ENCODE measurements at regions not wholly inside any gene's neighbourhood (a gene's known extent, or its start where the extent isn't known, plus 50 kb on each side); places are given as distances from the start of the nearest gene placed in this dataset.
A peak's percentile ranks its signal among the peaks of the same experiment; 100 is the strongest.
"Not testable (repeated sequence)": the region's sequence is repeated elsewhere in the genome, so short reads cannot be mapped to it uniquely, and the experiment has no call there.

DNA sequence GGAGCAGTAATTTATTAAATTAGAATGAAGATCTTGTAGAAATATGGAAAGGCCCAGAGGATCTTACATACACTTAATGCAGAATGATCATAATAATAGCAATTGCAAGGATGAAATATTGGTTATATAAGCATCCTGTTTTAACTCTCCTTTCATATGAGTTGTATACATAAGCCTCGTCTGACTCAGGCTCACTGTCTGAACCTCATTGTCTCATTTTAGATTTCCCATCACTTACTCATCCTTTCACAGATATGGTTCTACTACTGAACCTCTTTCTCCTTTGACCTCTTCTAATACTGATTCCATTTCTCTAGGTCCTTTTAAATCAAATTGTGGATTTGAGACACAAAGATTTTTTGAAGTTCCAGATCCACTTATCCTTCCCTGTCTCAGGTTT is 277.3 kb upstream of the TRPC5 start:
- no peak for DNase-seq

DNA sequence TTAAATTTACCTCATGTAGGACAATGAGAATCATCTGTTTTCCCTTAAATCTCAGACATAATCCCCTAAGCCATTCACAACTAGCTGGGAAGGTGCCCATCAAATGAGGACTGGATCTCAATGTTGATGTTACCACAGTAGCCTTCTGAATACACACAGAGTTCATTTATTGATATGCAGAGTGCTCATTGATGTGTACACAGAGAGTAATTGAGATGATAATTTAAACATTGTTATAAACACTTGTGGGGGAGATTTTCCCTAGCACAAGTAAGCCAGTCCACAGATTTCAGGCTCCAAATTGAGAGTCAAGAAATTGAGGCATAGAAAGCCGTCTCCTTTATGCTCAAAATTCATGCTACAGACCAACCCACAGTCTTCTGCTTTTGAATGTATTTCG is 273.4 kb upstream of the TRPC5 start:
- no peak for DNase-seq

DNA sequence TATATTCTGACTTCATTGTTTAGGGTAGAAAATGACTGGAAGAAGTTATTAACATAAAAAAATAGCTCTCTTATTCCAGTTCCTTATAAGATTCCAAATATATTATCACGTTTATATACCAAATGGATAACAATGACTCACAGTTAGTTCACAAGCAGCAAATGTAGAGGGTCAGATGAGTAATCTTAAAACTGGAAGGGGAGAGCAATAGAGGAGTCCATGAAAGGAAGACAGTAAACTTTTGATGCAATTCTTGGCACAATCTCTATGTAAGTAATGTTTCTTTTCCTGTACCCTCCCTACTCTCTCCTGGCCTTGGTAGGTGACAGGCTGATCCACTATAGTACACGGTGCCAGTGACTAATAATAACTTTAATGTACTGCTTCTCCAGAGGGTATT is 259.0 kb upstream of the TRPC5 start:
- DNase-seq = no peak

DNA sequence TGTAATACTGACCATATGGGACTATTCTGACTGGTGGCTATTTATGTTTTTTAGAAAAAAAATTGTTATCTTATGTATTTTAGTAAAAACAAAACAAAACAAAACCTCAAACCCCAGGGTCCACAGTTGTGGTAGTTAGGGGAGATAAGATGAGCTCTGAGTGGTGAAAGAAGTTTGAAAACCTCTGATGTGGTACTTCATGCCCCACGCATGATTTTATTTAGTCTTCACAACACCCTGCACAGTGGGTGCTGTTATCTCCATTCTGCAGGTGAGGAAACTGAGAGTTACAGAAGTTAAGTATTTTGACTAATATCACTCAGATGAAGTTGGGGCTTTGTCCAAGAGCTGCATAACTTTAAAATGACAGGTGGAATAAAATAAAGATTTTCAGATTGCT is 230.6 kb upstream of the TRPC5 start:
- DNase-seq = no peak

DNA sequence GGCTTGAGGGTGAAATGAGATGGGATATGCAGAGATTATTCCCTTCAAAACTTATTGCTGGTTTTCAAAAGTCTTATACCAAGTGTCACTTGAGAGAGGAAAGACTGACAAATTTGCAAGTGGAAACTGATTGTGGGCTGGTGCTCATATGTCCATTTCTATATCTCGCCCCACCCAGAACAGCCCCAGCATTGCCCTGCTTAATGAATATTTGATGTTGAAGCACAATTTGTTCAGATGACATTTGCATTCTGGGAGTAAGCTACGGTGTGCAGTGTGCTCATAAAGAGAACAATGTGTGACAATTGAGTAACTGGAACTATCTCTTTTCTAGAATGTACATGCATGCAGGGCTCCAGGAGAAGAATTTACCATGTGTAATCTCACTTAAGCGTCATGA is 223.5 kb upstream of the TRPC5 start:
- no peak for DNase-seq

DNA sequence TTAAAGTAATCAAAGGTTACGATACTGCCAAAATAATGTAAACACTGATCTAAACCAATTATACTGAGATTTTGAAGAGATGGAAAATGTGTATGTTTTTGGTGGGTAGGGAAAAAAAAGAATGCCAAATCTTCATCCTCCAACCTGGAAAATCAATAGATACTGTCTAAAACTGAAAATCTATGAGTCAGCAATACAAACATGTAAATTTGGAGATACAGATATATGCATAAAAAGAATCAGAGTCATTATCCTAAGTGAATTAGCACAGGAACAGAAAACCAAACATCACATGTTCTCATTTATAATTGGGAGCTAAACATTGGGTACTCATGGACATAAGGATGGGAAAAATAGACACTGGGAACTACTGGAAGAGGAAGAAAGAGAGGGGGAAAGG is 197.4 kb upstream of the TRPC5 start:
- no peak for DNase-seq

DNA sequence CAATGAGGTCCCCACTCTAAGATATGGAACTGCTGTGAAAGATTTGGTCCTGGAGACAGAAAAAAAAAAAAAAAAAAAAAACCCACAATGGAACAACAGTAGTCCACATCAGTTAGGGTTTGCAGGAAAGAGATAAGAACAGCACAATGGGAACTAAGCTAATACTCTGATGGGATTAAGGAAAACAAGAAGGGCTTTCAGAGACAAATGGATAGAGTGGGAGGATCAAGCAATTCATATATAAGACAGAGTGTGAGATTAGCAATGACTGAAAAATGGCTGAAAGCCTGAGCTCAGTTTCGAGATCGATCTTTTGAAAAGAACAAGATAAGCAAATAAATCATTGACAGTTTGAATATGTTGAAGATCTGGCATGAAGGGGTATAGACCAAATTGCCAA is 188.4 kb upstream of the TRPC5 start:
- DNase-seq = no peak

DNA sequence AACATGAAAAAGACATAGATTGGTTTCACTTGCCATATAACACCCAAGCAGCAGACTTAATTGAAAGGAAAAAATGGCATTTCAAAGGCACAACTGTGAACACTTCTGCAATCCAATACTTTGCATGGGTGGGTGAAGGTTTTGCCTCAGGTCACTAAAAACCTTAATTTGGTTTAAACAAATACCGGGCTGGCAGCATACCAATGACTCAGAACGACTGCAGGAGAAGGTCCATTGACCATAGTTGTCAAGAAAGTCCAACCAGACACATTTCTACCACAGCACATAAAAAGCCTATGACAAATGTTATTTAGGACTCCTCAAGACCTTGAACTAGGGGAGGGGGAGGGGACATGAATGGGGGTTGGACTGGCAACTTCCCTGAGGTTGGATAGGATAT is 183.6 kb upstream of the TRPC5 start:
- no peak for DNase-seq

DNA sequence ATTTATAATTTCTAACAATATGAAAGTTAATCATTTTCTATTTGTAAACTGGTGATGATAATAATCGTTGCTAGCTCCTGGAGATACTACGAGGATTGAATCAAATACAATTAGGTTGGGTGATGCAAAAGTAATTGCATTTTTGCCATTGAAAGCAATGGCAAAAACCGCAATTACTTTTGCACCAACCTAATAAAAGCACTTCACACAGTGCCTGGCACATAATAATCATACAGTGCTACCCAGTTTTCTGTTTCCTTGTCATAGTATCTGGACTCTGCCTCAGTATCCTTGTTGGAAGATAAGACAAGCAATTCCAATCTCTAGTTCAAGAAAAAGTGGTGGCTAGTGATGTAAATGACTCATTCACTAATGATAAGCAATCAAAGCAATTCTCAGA is 176.8 kb upstream of the TRPC5 start:
- DNase-seq = no peak

DNA sequence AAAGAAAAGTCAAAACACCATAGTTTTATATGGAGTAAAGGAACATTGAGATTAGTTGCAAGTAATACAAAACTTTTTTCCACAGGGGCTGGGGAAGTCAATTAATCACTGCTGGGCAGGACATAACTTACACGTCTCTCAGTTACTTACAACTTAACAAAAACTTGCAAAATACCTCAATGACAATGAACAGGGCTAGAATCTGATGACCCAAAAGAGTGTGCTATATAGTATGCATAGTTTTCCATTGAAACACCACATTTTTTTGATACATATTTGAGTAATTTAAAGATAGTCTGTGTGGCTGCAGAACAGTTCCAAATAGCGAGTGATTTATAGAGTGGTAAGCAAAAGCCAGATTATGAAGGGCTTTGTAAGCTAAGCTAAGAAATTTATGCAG is 172.3 kb upstream of the TRPC5 start:
- DNase-seq = no peak

DNA sequence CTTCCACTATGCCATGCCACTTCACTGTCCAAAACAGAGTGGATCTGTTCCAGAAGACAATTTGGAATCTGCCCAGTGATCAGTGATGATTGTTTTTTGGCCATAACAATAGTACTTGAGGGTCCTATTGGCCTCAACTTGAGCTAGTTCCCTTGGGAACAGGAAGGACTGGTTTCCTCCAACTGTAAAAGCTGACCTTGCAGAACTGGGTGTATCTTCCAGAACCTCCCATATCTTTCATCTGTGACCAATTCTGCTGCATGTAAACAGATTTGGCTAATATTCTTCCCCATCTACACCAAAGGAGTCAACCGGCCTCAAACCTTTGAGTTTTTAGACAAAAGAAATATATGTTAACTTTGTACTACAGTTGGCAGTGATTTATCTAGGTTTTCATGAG is 165.1 kb upstream of the TRPC5 start:
- no peak for DNase-seq

DNA sequence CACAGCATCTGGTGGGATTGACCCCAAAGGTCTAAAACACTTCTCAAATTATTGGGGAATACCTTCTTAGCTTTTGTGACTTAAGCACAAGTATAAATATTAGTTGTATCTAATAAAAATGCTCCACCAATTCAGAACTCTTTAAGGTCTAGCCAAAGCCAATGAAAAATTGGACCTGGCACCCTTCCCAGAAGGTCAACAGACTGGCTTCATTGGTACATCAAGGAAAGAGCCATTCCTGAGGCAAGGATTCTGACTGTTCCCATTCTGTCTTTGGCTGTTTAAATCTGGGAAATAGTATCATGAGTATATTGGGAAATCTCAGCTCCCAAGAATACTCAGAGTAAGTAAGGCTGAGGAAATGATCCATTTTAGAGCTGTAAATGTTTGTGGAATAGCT is 153.0 kb upstream of the TRPC5 start:
- DNase-seq = no peak

DNA sequence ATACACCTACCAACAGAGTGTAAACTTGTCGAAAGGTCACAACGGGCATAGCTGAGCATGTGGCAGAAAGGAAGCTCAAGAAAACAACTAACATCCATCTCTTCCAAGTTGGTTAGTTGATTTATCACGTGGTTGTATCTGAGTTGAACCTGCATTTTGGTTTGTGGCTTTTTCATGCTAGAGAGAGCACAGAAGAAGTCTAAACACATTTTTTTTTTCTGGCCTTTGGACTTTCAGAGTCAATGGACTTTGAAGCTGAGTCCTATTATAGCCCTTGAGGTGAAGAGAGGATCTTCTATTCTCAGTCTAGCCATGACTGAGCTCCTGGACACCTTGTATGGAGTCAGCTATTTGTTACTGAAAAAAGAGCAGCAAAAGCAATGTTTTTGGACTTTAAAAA is 150.6 kb upstream of the TRPC5 start:
- no peak for DNase-seq

DNA sequence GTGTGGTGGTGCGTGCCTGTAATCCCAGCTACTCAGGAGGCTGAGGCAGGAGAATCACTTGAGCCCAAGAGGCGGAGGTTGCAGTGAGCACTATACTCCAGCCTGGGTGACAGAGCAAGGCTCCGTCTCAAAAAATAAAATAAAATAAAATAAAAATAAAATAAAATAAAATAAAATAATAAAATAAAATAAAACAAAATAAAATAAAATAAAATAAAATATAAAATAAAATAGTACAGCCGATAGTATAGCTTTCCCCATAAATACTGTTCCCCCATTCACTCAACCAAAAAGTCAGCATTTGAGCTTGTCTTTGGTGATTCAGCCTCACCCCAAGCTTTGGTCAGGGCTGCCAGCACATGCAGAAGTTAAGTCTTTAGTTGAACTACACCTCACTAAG is 144.2 kb upstream of the TRPC5 start:
- DNase-seq = not testable (repeated sequence)

DNA sequence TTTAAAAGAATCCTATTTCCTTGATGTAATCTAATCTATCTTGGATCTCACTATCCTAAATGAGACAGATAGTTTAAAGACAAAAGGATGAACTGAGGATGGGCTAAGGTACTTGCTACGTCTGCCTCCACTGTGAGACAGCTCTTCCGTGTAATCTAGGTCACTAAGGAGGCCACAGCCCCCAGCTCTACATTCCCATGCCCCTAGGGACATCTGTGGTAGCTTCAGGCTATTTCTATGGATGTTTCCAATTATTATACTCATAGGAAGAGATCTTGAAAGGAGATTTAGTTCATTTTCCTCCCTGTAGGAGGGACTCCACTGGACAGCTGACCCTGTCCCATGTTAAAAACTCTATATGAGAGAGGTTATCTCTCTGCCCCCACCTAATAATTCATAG is 140.8 kb upstream of the TRPC5 start:
- DNase-seq = no peak

DNA sequence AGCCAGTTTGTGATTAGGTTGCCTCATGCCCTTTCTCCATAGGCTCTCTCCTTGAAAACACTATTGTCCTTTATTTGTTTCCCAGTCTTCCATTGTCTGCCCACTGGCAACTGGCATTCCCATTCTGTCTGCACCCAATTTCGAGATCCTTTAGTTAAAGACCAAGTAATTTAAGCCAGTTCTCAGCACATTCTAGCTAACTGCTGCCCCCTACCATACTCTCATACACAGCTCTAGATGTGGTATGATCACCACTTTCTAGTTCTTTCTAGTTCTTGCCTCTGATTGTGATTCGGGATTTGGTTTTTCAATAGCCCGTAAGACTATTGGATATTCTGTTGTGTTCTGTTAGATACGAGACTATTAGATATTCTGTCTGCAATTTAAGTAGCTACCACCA is 135.8 kb upstream of the TRPC5 start:
- DNase-seq = no peak

DNA sequence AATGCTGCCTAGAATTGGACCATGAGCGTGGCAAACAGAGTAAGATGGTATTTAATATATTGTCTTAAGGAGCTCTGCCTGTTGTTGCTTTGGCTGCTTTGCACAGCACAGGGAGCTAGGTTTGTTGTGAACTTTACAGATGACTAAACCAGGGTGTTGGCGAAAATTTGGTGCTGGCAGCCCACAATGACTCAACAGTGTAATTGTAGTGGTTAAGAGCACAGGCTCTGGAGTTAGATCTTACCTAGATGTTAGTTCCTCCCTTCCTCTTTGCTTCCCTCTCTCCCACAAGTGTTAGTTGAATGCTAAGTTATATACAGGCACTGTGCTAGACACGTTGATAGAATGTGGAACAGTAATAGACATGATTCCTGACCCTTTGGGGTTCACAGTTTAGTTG is 128.9 kb upstream of the TRPC5 start:
- no peak for DNase-seq

DNA sequence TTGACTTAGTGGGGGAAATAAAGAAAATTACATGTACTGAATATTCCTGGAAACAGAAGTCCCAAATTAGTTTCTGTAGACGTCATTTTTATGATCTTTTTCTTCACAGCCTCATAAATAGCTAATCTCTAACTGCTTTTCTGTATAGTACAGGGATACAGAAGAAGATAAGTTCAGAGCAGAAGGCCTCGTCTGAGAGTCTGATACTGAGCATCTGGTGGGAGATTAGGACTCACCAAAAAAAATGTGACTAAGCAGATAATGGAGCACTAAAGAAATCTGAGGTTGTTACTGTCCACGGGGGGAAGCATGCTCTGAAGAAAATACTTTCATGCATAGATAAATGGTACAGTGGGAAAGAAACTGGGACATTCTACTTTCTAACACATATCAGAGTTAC is 115.3 kb upstream of the TRPC5 start:
- DNase-seq = no peak

DNA sequence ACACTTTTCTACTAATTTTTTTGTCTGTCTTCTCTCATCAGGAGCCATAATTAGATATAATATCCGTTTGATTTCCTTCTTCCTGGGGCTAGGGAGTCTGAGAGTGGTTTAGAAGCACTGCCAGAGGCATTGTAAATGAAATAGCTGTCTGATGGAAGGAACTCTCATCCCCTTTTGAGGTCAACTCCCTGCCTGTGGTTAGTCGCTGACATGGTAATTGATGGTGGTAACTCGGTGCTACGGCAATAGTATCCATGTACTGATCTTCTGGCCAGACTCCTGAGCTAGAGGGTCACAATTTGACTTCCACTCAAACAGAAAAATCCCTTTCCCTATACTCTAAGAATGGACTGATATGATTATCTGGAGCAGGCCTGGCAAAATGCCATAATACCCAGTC is 108.1 kb upstream of the TRPC5 start:
- DNase-seq = no peak

DNA sequence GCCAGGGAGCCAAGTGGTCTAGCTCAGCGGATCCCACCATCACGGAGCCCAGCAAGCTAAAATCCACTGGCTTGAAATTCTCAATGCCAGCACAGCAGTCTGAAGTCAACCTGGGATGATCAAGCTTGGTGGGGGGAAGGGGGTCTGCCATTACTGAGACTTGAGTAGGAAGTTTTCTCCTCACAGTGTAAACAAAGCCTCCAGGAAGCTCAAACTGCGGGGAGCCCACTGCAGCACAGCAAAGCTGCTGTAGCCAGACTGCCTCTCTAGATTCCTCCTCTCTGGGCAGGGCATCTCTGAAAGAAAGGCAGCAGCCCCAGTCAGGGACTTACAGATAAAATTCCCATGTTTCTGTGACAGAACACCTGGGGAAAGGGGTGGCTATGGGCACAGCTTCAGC is 98.8 kb upstream of the TRPC5 start:
- not testable (repeated sequence) for DNase-seq

DNA sequence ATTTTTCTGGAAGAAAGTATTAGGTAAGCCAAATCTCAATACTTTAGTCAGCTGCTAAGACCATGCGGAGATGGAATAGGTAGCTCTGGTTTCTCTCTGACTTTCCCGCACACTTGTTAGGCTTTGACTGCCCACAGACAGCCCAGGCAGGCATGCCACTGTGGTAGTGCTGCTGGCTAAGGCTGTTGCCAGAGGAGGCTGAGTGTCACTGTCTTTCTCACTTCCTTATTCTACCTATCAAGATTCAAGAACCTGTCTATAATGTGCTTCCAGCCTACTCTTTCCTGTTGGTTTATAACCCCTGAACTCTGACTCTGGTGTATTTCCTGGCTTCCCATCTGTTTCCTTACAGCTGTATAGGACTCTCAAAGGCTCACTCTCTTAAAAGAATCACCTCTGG is 81.8 kb upstream of the TRPC5 start:
- DNase-seq = no peak

DNA sequence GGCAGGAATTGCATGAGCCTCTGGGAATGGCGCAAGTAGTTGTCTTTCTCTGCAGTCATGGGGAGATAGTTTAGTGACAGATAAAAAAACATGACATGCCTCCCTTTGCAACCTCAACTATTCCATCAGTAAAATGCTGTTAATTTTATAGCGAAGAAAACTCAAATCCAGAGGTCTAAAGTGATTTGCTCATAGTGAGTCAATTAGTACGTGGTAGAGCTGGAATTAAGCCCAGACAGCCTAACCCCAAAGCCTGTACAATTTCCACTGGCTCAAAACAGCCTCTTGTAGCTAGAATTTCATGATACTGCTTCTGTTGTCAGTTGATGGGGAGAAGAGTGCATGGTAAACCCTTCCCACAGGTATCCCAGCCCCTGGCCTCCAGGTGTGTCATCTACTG is 81.3 kb upstream of the TRPC5 start:
- DNase-seq = no peak

DNA sequence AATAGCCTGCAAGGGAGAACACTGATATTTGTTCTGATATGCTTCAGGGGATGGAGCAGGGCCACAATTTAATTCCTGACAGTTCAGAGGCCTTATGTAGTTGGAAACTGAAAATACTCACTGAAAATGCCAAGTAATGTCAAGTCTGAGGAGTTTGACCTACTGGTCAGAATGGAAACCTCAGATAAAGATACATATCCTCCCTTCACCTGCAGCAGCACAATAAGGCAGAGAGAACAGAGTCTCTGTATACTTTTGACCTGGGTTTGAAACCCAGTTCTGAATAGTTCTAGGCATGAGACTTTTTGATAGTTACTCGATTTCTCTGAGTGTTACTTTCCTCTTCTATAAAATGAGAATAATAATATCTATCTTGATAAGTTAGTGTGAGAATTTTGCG is 65.8 kb upstream of the TRPC5 start:
- no peak for DNase-seq

DNA sequence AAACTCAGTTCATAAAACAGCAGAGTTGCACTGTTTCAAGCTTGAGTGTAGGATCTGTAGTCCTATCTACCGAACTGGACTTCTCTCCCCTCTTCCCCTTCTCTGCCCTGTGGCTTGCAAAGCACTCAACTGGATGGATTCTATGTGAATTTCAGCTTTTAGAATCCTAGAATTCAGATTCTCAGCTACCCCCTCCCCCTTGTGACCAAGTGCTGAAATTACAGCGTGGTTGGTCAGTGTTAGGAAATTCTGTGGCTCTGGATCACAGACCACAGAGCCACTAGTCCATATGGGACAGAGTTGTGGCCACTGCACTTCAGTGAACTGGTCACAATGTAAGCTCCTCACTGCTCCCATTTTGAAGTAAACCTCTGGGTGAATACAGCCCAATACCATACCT is 64.6 kb upstream of the TRPC5 start:
- DNase-seq = peak; percentile 2

DNA sequence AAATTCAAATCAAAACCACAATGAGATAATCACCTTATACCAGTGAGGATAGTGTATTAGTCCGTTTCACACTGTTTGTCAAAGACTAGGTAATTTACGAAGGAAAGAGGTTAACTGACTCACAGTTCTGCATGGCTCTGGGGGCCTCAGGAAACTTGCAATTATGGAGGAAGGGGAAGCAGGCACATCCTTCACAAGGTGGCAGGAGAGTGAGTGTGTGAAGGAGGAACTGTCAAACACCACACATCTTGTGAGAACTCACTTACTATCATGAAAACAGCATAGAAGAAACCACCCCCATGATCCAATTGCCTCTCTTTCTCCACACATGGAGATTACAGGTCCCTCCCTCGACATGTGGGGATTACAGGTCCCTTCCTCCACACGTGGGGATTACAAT is 54.7 kb upstream of the TRPC5 start:
- no peak for DNase-seq
